PC-9 (cell line): ENCODE measurements at regions not wholly inside any gene's neighbourhood (a gene's known extent, or its start where the extent isn't known, plus 50 kb on each side); places are given as distances from the start of the nearest gene placed in this dataset.

Experiments used
- BruUV-seq: library from RNA; stranded (reverse); fragments of 400-500 nt; replicated peaks from 2 replicates; lab custom pipeline; 2021; lab: Mats Ljungman, UMichigan
- CTCF ChIA-PET: fragments of 300-600 bp; sonication (Branson Sonifier 250); formaldehyde crosslinking; loops from one replicate; lab custom pipeline; 2022; ENCODE audit warnings: antibody characterized with exemption; lab: Charles Lee
- POLR2A ChIA-PET: fragments of 300-600 bp; sonication (Branson Sonifier 250); formaldehyde crosslinking; loops from one replicate; lab custom pipeline; 2022; ENCODE audit warnings: antibody characterized with exemption; ENCODE audit not compliant: unreplicated experiment; lab: Charles Lee
- DNase-seq, 2 experiments: peaks; one replicate each; pipeline versions ENCODE4 v3.0.0 to v3.0.0-alpha.2; 2015 to 2022; ENCODE audit warnings: mixed read lengths in 1 of 2
- H2AFZ ChIP-seq: fragments of 200-600 bp; sonication (generic); 2 replicates; pipeline ENCODE4 v1.8.1; 2017; ENCODE audit warnings: antibody characterized with exemption
- H3F3A ChIP-seq: fragments of 200-600 bp; sonication (generic); 2 replicates; pipeline ENCODE4 v1.8.1; 2017; ENCODE audit warnings: antibody characterized with exemption, mild to moderate bottlenecking, low read depth; ENCODE audit not compliant: insufficient read depth
- H3K27ac ChIP-seq: fragments of 200-600 bp; sonication (generic); 2 replicates; pipeline ENCODE4 v1.6.1; 2016; ENCODE audit warnings: mixed run types
- H3K27me3 ChIP-seq: fragments of 200-600 bp; sonication (generic); 2 replicates; pipeline ENCODE4 v1.6.1; 2016; ENCODE audit warnings: low read depth, mixed run types; ENCODE audit not compliant: insufficient read depth
- H3K36me3 ChIP-seq: fragments of 200-600 bp; sonication (generic); 2 replicates; pipeline ENCODE4 v1.6.1; 2016; ENCODE audit warnings: low read depth, mixed run types
- H3K4me1 ChIP-seq: fragments of 200-600 bp; sonication (generic); replicated peaks from 2 replicates; pipeline ENCODE4 v1.6.1; 2016; ENCODE audit warnings: mixed run types; ENCODE audit not compliant: insufficient read depth
- H3K4me2 ChIP-seq: fragments of 200-600 bp; sonication (generic); 2 replicates; pipeline ENCODE4 v1.6.1; 2017; ENCODE audit warnings: mixed run types
- H3K4me3 ChIP-seq: fragments of 200-600 bp; sonication (generic); 2 replicates; pipeline ENCODE4 v1.6.1; 2016; ENCODE audit warnings: mixed run types
- H3K79me2 ChIP-seq: fragments of 200-600 bp; sonication (generic); 2 replicates; pipeline ENCODE4 v1.6.1; 2017; ENCODE audit warnings: low read depth, mixed run types
- H3K9me2 ChIP-seq: fragments of 200-600 bp; sonication (generic); 2 replicates; pipeline ENCODE4 v1.8.1; 2017; ENCODE audit warnings: mild to moderate bottlenecking; ENCODE audit not compliant: insufficient read depth
- H3K9me3 ChIP-seq: fragments of 200-600 bp; sonication (generic); 2 replicates; pipeline ENCODE4 v1.8.1; 2016; ENCODE audit warnings: low read depth; ENCODE audit not compliant: insufficient read depth
- H4K20me1 ChIP-seq: fragments of 200-600 bp; sonication (generic); 2 replicates; pipeline ENCODE4 v1.8.1; 2017; ENCODE audit not compliant: insufficient read depth
- EZH2 ChIP-seq: fragments of 200-600 bp; sonication (generic); IDR thresholded peaks from 2 replicates; pipeline ENCODE4 v1.8.0; 2017; ENCODE audit warnings: antibody characterized with exemption, low read depth
- intact Hi-C: fragments of 100-400 bp; cut with micrococcal nuclease; formaldehyde crosslinking; loops from one replicate; pipeline ENCODE4 v1.10.0; 2022; ENCODE audit not compliant: unreplicated experiment
- TF ChIP-seq, protein P1 (sequence below): fragments of 200-600 bp; sonication (generic); conservative IDR thresholded peaks from 2 replicates; pipeline ENCODE4 v1.6.1; 2017; ENCODE audit warnings: mixed run types, antibody characterized with exemption, mild to moderate bottlenecking, moderate library complexity

DNA sequence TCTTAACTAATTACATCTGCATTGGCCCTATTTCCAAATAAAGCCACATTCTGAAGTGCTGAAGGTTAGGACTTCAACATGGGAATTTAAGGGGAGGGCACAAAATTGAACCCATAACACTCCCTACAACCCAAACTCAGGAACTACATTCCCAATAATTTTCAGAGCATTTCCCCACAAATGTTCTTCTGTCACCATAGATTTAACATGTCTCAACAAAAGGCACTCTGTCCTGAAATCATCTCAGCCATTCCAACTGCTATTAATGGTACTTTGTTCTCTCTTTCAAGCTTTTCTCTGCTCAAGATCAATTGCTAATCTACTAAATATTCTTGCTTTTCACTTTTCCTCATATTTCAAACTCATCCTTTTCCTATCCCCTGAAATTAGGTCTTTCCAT lies 74.0 kb upstream of the SOX1 start:
- TF ChIP-seq, protein P1, sequence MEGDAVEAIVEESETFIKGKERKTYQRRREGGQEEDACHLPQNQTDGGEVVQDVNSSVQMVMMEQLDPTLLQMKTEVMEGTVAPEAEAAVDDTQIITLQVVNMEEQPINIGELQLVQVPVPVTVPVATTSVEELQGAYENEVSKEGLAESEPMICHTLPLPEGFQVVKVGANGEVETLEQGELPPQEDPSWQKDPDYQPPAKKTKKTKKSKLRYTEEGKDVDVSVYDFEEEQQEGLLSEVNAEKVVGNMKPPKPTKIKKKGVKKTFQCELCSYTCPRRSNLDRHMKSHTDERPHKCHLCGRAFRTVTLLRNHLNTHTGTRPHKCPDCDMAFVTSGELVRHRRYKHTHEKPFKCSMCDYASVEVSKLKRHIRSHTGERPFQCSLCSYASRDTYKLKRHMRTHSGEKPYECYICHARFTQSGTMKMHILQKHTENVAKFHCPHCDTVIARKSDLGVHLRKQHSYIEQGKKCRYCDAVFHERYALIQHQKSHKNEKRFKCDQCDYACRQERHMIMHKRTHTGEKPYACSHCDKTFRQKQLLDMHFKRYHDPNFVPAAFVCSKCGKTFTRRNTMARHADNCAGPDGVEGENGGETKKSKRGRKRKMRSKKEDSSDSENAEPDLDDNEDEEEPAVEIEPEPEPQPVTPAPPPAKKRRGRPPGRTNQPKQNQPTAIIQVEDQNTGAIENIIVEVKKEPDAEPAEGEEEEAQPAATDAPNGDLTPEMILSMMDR: no peak
- TF ChIP-seq EZH2: no peak

DNA sequence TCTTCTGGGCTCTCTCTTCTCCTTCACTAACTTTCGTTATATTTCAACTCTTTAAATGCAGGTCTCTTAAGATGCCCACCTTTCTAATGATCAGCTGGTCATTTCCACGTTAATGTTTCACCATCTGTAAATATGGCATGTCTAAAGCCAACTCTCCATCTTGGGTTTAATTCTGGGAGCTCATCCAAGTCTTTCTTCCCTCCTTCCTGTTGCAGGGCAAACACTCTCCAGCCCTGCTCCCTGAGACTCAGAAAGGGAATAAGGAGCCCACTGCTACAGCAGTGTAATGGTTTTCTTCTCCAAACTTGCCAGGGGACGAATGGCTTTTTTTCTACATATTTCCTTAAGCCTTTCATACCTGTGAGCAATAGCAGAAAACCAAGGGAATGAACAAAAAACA lies 73.3 kb upstream of the SOX1 start:
- no peak overlapping the region for H3K27ac ChIP-seq
- H3K79me2 ChIP-seq: no peaks in the 10 kb centered on the region
- H4K20me1 ChIP-seq: no peaks in the 10 kb centered on the region; the same call in 1 of the 2 replicates
- H2AFZ ChIP-seq: no peak overlapping the region
- no peaks in the 10 kb centered on the region for H3K9me2 ChIP-seq
- no peaks in the 10 kb centered on the region for H3F3A ChIP-seq
- no peak overlapping the region for H3K4me3 ChIP-seq
- H3K4me1 ChIP-seq: no peaks in the 10 kb centered on the region
- BruUV-seq: no TSS peak
- intact Hi-C loops: no loop called here
- POLR2A ChIA-PET: no interaction called here
- CTCF ChIA-PET: no interaction called here
- TF ChIP-seq, protein P1: no peak
- TF ChIP-seq EZH2: no peak
- H3K27me3 ChIP-seq: peaks cover 50% of the 10 kb centered on the region
- no peak for DNase-seq
- H3K36me3 ChIP-seq: no peaks in the 10 kb centered on the region
- no peaks in the 10 kb centered on the region for H3K9me3 ChIP-seq
- H3K4me2 ChIP-seq: no peak overlapping the region

More for the DNA sequence above, 74.0 kb upstream of the SOX1 start:
- H3K27ac ChIP-seq: no peak overlapping the region
- H3K79me2 ChIP-seq: no peaks in the 10 kb centered on the region
- H3K4me1 ChIP-seq: no peaks in the 10 kb centered on the region
- DNase-seq: peak in 1 of 2 experiments; percentile 31
- no peaks in the 10 kb centered on the region for H3F3A ChIP-seq
- H2AFZ ChIP-seq: no peak overlapping the region
- peaks cover 42% of the 10 kb centered on the region for H3K27me3 ChIP-seq
- ChIA-PET CTCF (no interaction called here), POLR2A (no interaction called here)
- no peaks in the 10 kb centered on the region; the same call in 1 of the 2 replicates for H4K20me1 ChIP-seq
- intact Hi-C loops: no loop called here
- BruUV-seq: no TSS peak
- no peaks in the 10 kb centered on the region for H3K9me3 ChIP-seq
- H3K4me3 ChIP-seq: no peak overlapping the region
- no peak overlapping the region for H3K4me2 ChIP-seq
- no peaks in the 10 kb centered on the region for H3K9me2 ChIP-seq
- no peaks in the 10 kb centered on the region for H3K36me3 ChIP-seq

DNA sequence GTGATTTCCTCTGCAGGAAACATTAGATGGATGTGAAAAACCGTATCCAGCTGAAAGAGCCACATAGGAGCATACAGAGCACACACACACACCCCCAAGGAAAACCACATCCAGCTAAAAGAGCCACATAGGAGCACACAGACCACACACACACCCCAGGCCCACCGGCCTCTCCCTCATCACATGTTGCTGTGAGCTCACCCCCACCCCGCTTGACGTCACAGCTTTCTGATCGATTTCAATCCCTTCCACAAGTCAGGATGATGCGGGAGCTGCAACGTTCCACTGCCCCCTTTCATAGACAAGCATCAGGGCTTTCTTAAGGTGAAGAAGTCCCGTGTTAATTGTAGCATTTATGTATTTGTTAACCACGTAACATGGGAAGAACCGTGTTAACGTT lies 72.4 kb upstream of the SOX1 start:
- no peaks in the 10 kb centered on the region for H3K36me3 ChIP-seq
- H3K79me2 ChIP-seq: no peaks in the 10 kb centered on the region
- no peak overlapping the region for H3K4me3 ChIP-seq
- CTCF ChIA-PET: no interaction called here
- no peaks in the 10 kb centered on the region; the same call in 1 of the 2 replicates for H4K20me1 ChIP-seq
- TF ChIP-seq, protein P1: no peak
- TF ChIP-seq EZH2: no peak
- POLR2A ChIA-PET: no interaction called here
- H3K4me1 ChIP-seq: no peaks in the 10 kb centered on the region
- H3F3A ChIP-seq: no peaks in the 10 kb centered on the region
- DNase-seq: no peak
- no peak overlapping the region for H2AFZ ChIP-seq
- no peak overlapping the region for H3K27ac ChIP-seq
- no peak overlapping the region for H3K4me2 ChIP-seq
- H3K27me3 ChIP-seq: peaks cover 59% of the 10 kb centered on the region
- intact Hi-C loops: no loop called here
- no peaks in the 10 kb centered on the region for H3K9me2 ChIP-seq
- no TSS peak for BruUV-seq
- no peaks in the 10 kb centered on the region for H3K9me3 ChIP-seq
